H1 (cell line): ENCODE measurements at regions not wholly inside any gene's neighbourhood (a gene's known extent, or its start where the extent isn't known, plus 50 kb on each side); places are given as distances from the start of the nearest gene placed in this dataset.

ENCODE experiments used
- CTCF ChIA-PET: fragments of 300-600 bp; sonication (Branson Sonifier 250); formaldehyde crosslinking; loops from one replicate; lab custom pipeline; 2021; ENCODE audit not compliant: partially characterized antibody; lab: Charles Lee
- POLR2A ChIA-PET: fragments of 300-600 bp; sonication (Branson Sonifier 250); formaldehyde crosslinking; loops from one replicate; lab custom pipeline; 2021; ENCODE audit warnings: inconsistent platforms; ENCODE audit not compliant: partially characterized antibody; lab: Charles Lee
- DNase-seq, 2 experiments: peaks; one replicate each; pipeline versions ENCODE4 v3.0.0 to v3.0.0-alpha.2; 2010 to 2022; ENCODE audit warnings: low spot score in 2 of 2, low read depth in 1 of 2, mixed read lengths in 1 of 2
- FAIRE-seq: peaks from 2 replicates; lab custom pipeline; 2011; peaks lifted over from hg19 to GRCh38; lab: Jason Lieb, UNC
- H2AFZ ChIP-seq: 2 replicates; pipeline ENCODE4 v1.8.1; 2012; ENCODE audit warnings: low read length, inconsistent platforms
- H2AK5ac ChIP-seq: 2 replicates; pipeline ENCODE4 v1.6.1; 2013; ENCODE audit warnings: low read depth, low read length
- H2BK120ac ChIP-seq: replicated peaks from 2 replicates; pipeline ENCODE3; 2013; ENCODE audit warnings: low read depth, low read length, inconsistent platforms
- H2BK12ac ChIP-seq: 2 replicates; pipeline ENCODE4 v1.6.1; 2013; ENCODE audit warnings: low read depth, low read length
- H2BK15ac ChIP-seq: 2 replicates; pipeline ENCODE4 v1.6.1; 2013; ENCODE audit warnings: low read length
- H2BK20ac ChIP-seq: 2 replicates; pipeline ENCODE4 v1.6.1; 2013; ENCODE audit warnings: low read length
- H2BK5ac ChIP-seq: 2 replicates; pipeline ENCODE4 v1.6.1; 2013; ENCODE audit warnings: low read depth, low read length
- H3K14ac ChIP-seq: 2 replicates; pipeline ENCODE4 v1.6.1; 2013; ENCODE audit warnings: inconsistent platforms; ENCODE audit not compliant: insufficient read length
- H3K18ac ChIP-seq: 2 replicates; pipeline ENCODE4 v1.6.1; 2013; ENCODE audit warnings: low read length; ENCODE audit errors: extremely low read depth
- H3K23ac ChIP-seq: 2 replicates; pipeline ENCODE4 v1.6.1; 2013; ENCODE audit warnings: inconsistent platforms; ENCODE audit not compliant: insufficient read length
- H3K23me2 ChIP-seq: 2 replicates; pipeline ENCODE4 v1.6.1; 2013; ENCODE audit warnings: low read depth, low read length
- H3K27ac ChIP-seq: 2 replicates; pipeline ENCODE4 v1.6.1; 2011; ENCODE audit warnings: low read depth, low read length, inconsistent platforms
- H3K27me3 ChIP-seq, 4 experiments: replicated peaks in 1 of 4; 1 replicate in 1 of 4; 2 replicates in 3 of 4; pipeline versions ENCODE4 v1.6.1 to v1.8.1; 2011 to 2013; ENCODE audit warnings: low read length in 3 of 4, mild to moderate bottlenecking in 3 of 4, inconsistent platforms in 2 of 4, mixed read lengths in 2 of 4, moderate library complexity in 1 of 4; ENCODE audit not compliant: control insufficient read depth in 3 of 4, insufficient read depth in 3 of 4; ENCODE audit errors: extremely low read depth in 1 of 4
- H3K36me3 ChIP-seq, 4 experiments: 2 replicates each; pipeline versions ENCODE4 v1.6.1 to v1.8.1; 2011 to 2013; ENCODE audit warnings: mild to moderate bottlenecking in 4 of 4, low read length in 3 of 4, moderate library complexity in 2 of 4, control low read depth in 1 of 4, inconsistent platforms in 1 of 4; ENCODE audit not compliant: insufficient read depth in 4 of 4, control insufficient read depth in 2 of 4
- H3K4ac ChIP-seq: replicated peaks from 2 replicates; pipeline ENCODE3; 2013; ENCODE audit warnings: low read length, low read depth, mixed read lengths, inconsistent platforms; ENCODE audit not compliant: insufficient read length
- H3K4me1 ChIP-seq, 4 experiments: replicated peaks in 1 of 4; 1 replicate in 1 of 4; 2 replicates in 3 of 4; pipeline versions ENCODE4 v1.6.1 to v1.8.1; 2011 to 2013; ENCODE audit warnings: low read length in 3 of 4, inconsistent platforms in 2 of 4, mixed read lengths in 1 of 4; ENCODE audit not compliant: insufficient read depth in 4 of 4, control insufficient read depth in 3 of 4
- H3K4me2 ChIP-seq, 2 experiments: 2 replicates each; pipeline versions ENCODE4 v1.6.1 to v1.8.1; 2011 to 2013; ENCODE audit warnings: low read depth in 2 of 2, low read length in 2 of 2, control low read depth in 1 of 2, inconsistent platforms in 1 of 2, mild to moderate bottlenecking in 1 of 2; ENCODE audit not compliant: insufficient read depth in 1 of 2
- H3K4me3 ChIP-seq, 4 experiments: fragments of 200-600, 300-600 bp in 1 of 4; sonication (generic), shearing (Covaris generic), sonication (Bioruptor Twin) in 1 of 4; 2 replicates each; pipeline versions ENCODE4 v1.5.1 to v1.8.1; 2011 to 2016; ENCODE audit warnings: low read length in 4 of 4, low read depth in 3 of 4, control low read depth in 2 of 4, inconsistent platforms in 2 of 4, mild to moderate bottlenecking in 2 of 4, mixed read lengths in 1 of 4, moderate library complexity in 1 of 4; ENCODE audit not compliant: insufficient read depth in 2 of 4; ENCODE audit errors: extremely low read depth in 1 of 4
- H3K56ac ChIP-seq: replicated peaks from 2 replicates; pipeline ENCODE3; 2013; ENCODE audit warnings: low read depth, mild to moderate bottlenecking, mixed read lengths, low read length, inconsistent platforms; ENCODE audit not compliant: insufficient read length
- H3K79me1 ChIP-seq: 2 replicates; pipeline ENCODE4 v1.6.1; 2013; ENCODE audit warnings: low read depth, low read length, control low read depth
- H3K79me2 ChIP-seq, 2 experiments: 2 replicates each; pipeline versions ENCODE4 v1.6.1 to v1.8.1; 2012 to 2013; ENCODE audit warnings: low read length in 2 of 2, mild to moderate bottlenecking in 2 of 2, inconsistent platforms in 1 of 2; ENCODE audit not compliant: insufficient read depth in 2 of 2, control insufficient read depth in 1 of 2
- H3K9ac ChIP-seq, 4 experiments: replicated peaks in 1 of 4; 1 replicate in 1 of 4; 2 replicates in 3 of 4; pipeline versions ENCODE4 v1.6.1 to v1.8.1; 2011 to 2013; ENCODE audit warnings: low read depth in 3 of 4, low read length in 3 of 4, control low read depth in 2 of 4, mild to moderate bottlenecking in 2 of 4, moderate library complexity in 2 of 4, inconsistent platforms in 1 of 4; ENCODE audit errors: extremely low read depth in 1 of 4
- H3K9me3 ChIP-seq, 2 experiments: 2 replicates each; pipeline versions ENCODE4 v1.6.1 to v1.8.1; 2012 to 2013; ENCODE audit warnings: mild to moderate bottlenecking in 2 of 2, moderate library complexity in 2 of 2, control low read depth in 1 of 2, inconsistent platforms in 1 of 2, low read depth in 1 of 2, low read length in 1 of 2, mixed read lengths in 1 of 2; ENCODE audit not compliant: insufficient read depth in 2 of 2
- H4K20me1 ChIP-seq, 2 experiments: replicated peaks in 1 of 2; 2 replicates each; pipeline versions ENCODE3 to v1.8.1; 2011 to 2013; ENCODE audit warnings: inconsistent platforms in 2 of 2, low read length in 2 of 2, mild to moderate bottlenecking in 1 of 2; ENCODE audit not compliant: insufficient read depth in 2 of 2, control insufficient read depth in 1 of 2
- H4K5ac ChIP-seq: 2 replicates; pipeline ENCODE4 v1.6.1; 2013; ENCODE audit warnings: low read length, low read depth, mixed read lengths, inconsistent platforms; ENCODE audit not compliant: insufficient read length
- H4K8ac ChIP-seq: 2 replicates; pipeline ENCODE4 v1.8.0; 2013; ENCODE audit warnings: mild to moderate bottlenecking, moderate library complexity, low read length, inconsistent platforms; ENCODE audit not compliant: insufficient read depth; ENCODE audit errors: extremely low read depth
- H4K91ac ChIP-seq: replicated peaks from 2 replicates; pipeline ENCODE3; 2013; ENCODE audit warnings: low read length, mixed read lengths, inconsistent platforms; ENCODE audit not compliant: insufficient read length
- CEBPB ChIP-seq: IDR thresholded peaks from 2 replicates; pipeline ENCODE4 v1.6.1; 2012; ENCODE audit warnings: low read depth, low read length
- CTBP2 ChIP-seq: IDR thresholded peaks from 2 replicates; pipeline ENCODE4 v1.7.0; 2011; ENCODE audit warnings: borderline replicate concordance, mild to moderate bottlenecking, moderate library complexity, mixed read lengths, low read length; ENCODE audit not compliant: insufficient read depth, insufficient read length
- JUND ChIP-seq: IDR thresholded peaks from 2 replicates; pipeline ENCODE4 v1.6.1; 2011; ENCODE audit warnings: mild to moderate bottlenecking, improper control_type of control experiment, low read length
- KDM1A ChIP-seq: fragments of 200-600, 300-600 bp; sonication (generic); IDR thresholded peaks from 2 replicates; pipeline ENCODE4 v1.7.1; 2016; ENCODE audit warnings: mild to moderate bottlenecking, low read length, borderline replicate concordance
- SAP30 ChIP-seq: fragments of 300-600 bp; sonication (generic); IDR thresholded peaks from 2 replicates; pipeline ENCODE4 v1.7.1; 2012; ENCODE audit warnings: low read length, moderate library complexity, mild to moderate bottlenecking, inconsistent platforms; ENCODE audit not compliant: insufficient read depth, insufficient replicate concordance
- SIX5 ChIP-seq: IDR thresholded peaks from 2 replicates; pipeline ENCODE4 v1.6.1; 2011; ENCODE audit warnings: mild to moderate bottlenecking, low read depth, low read length
- SP4 ChIP-seq: IDR thresholded peaks from 2 replicates; pipeline ENCODE4 v1.6.1; 2012; ENCODE audit warnings: low read length, inconsistent platforms
- SRF ChIP-seq: IDR thresholded peaks from 2 replicates; pipeline ENCODE4 v1.6.1; 2011; ENCODE audit warnings: mild to moderate bottlenecking, low read depth, low read length, moderate library complexity
- USF2 ChIP-seq: IDR thresholded peaks from 2 replicates; pipeline ENCODE4 v1.6.1; 2011; ENCODE audit warnings: low read length, improper control_type of control experiment
- WGBS, 2 experiments: shearing (Covaris generic) in 1 of 2; methylation state at CpG; one replicate each; pipeline versions ENCODE4 v1.1.6 to v1.1.7; 2013 to 2015; ENCODE audit warnings: low lambda C conversion rate in 2 of 2, mixed read lengths in 2 of 2, inconsistent platforms in 1 of 2, low coverage in 1 of 2, missing lambda C conversion rate in 1 of 2; ENCODE audit not compliant: insufficient replicate concordance in 2 of 2, insufficient coverage in 1 of 2, insufficient read length in 1 of 2; ENCODE audit errors: extremely low coverage in 1 of 2, missing lambda C conversion rate in 1 of 2; 5-methylcytosine and 5-hydroxymethylcytosine counted together

- H2BK120ac ChIP-seq, result no peak overlapping the region
- no peak overlapping the region for H4K91ac ChIP-seq
- no peak overlapping the region for H4K5ac ChIP-seq
- H3K56ac ChIP-seq, result no peak overlapping the region
- no peak overlapping the region for H3K18ac ChIP-seq
- H2BK15ac ChIP-seq, result no peak overlapping the region
- 95% methylated on average over 2 of the region's 2 CpGs; no CpG with 5 or more reads in 1 of the 2 experiments for WGBS, 2 experiments
- no peaks in the 10 kb centered on the region for H3K36me3 ChIP-seq
- H3K4ac ChIP-seq, result no peak overlapping the region
- H2AK5ac ChIP-seq, result no peak overlapping the region
- no peak overlapping the region for H3K14ac ChIP-seq
- no peak overlapping the region for H2BK20ac ChIP-seq
- no peaks in the 10 kb centered on the region for H3K79me1 ChIP-seq
- no peaks in the 10 kb centered on the region for H3K79me2 ChIP-seq
- POLR2A ChIA-PET, result no interaction called here
- no peak overlapping the region for H3K23ac ChIP-seq
- H2BK5ac ChIP-seq, result no peak overlapping the region
- H3K27ac ChIP-seq, result no peak overlapping the region
- TF ChIP-seq USF2 (no peak), CTBP2 (no peak), CEBPB (no peak), JUND (no peak), SIX5 (no peak), SP4 (no peak), KDM1A (no peak), SAP30 (no peak), SRF (no peak)
- TF ChIP-seq, all 59 proteins: peak for 0
- Histone ChIP-seq H3K23me2 (no peaks in the 10 kb centered on the region; the same call in 1 of the 2 replicates), H4K20me1 (no peaks in the 10 kb centered on the region), H2BK12ac (no peak overlapping the region), H3K4me2 (no peak overlapping the region), H3K9ac (no peak overlapping the region), H2AFZ (no peak overlapping the region), H4K8ac (no peak overlapping the region), H3K4me3 (no peak overlapping the region), H3K4me1 (no peaks in the 10 kb centered on the region), H3K9me3 (no peaks in the 10 kb centered on the region), H3K27me3 (no peaks in the 10 kb centered on the region)
- FAIRE-seq (no peak), DNase-seq (no peak)
- CTCF ChIA-PET, result interaction anchor here (1.2 to 2.5 kb wide), 2 partner anchors 66 to 262 kb away, joined by 4 to 7 read pairs; no protein-coding TSS in a partner anchor
Measured at GRCh38 chr12:91643763-91644162, 461.1 kb upstream of the DCN start.
